ENCODE measurements at regions not wholly inside any gene's neighbourhood (a gene's known extent, or its start where the extent isn't known, plus 50 kb on each side); places are given as distances from the start of the nearest gene placed in this dataset.
A peak's percentile ranks its signal among the peaks of the same experiment; 100 is the strongest.

GRCh38 chr9:7549249-7549648 lies 250.3 kb downstream of the DMAC1 start:
- Histone ChIP-seq H3K27ac (no peak overlapping the region), H3K4me3 (no peak overlapping the region)
- TF ChIP-seq CTCF (IDR thresholded peaks at IDR 0.05): no peak
- no peak for DNase-seq (ENCODE audit: low spot score)

GRCh38 chr9:7546261-7546660 lies 253.3 kb downstream of the DMAC1 start:
- Histone ChIP-seq H3K4me3 (no peak overlapping the region), H3K27ac (no peak overlapping the region)
- no peak for TF ChIP-seq CTCF (IDR thresholded peaks at IDR 0.05)
- DNase-seq (ENCODE audit: low spot score): no peak

GRCh38 chr9:7545371-7546165 lies 254.0 kb downstream of the DMAC1 start:
- H3K27ac ChIP-seq: no peak overlapping the region
- no peak overlapping the region for H3K4me3 ChIP-seq
- TF ChIP-seq CTCF (IDR thresholded peaks at IDR 0.05): no peak
- DNase-seq (ENCODE audit: low spot score): no peak

GRCh38 chr9:7542693-7543092 lies 256.9 kb downstream of the DMAC1 start:
- Histone ChIP-seq H3K27ac (no peak overlapping the region), H3K4me3 (no peak overlapping the region)
- no peak for DNase-seq (ENCODE audit: low spot score)
- no peak for TF ChIP-seq CTCF (IDR thresholded peaks at IDR 0.05)

GRCh38 chr9:7542126-7542525 lies 257.5 kb downstream of the DMAC1 start:
- H3K27ac ChIP-seq: no peak overlapping the region

GRCh38 chr9:7536310-7536939 lies 263.2 kb downstream of the DMAC1 start:
- peak; percentile 35 for TF ChIP-seq CTCF (IDR thresholded peaks at IDR 0.05)
- H3K27ac ChIP-seq: no peak overlapping the region
- H3K4me3 ChIP-seq: no peak overlapping the region
- DNase-seq (ENCODE audit: low spot score): no peak

More at GRCh38 chr9:7542126-7542525, 257.5 kb downstream of the DMAC1 start:
- DNase-seq (ENCODE audit: low spot score): no peak
- TF ChIP-seq CTCF (IDR thresholded peaks at IDR 0.05): no peak
- H3K4me3 ChIP-seq: no peak overlapping the region

Data from coronary artery (tissue), 2 donors.